AG04450 (cell line): ENCODE measurements at regions not wholly inside any gene's neighbourhood (a gene's known extent, or its start where the extent isn't known, plus 50 kb on each side); places are given as distances from the start of the nearest gene placed in this dataset.

Source experiments
- CTCF ChIA-PET: fragments of 300-600, 350-600 bp; formaldehyde crosslinking; extraction: SDS; loops from one replicate; lab custom pipeline; 2022; ENCODE audit warnings: antibody characterized with exemption, inconsistent platforms; lab: Charles Lee
- POLR2A ChIA-PET: fragments of 350-600 bp; formaldehyde crosslinking; extraction: SDS; loops from one replicate; lab custom pipeline; 2021; ENCODE audit warnings: antibody characterized with exemption, inconsistent platforms; lab: Yijun Ruan, JAX
- DNase-seq: peaks from one replicate; pipeline ENCODE4 v3.0.0-alpha.2; 2011; ENCODE audit warnings: low read depth, low spot score
- H3K27ac ChIP-seq: one replicate; pipeline ENCODE4 v1.5.1; 2012; ENCODE audit warnings: low read depth, low read length, control low read depth
- H3K27me3 ChIP-seq: one replicate; pipeline ENCODE4 v1.6.0; 2012; ENCODE audit warnings: low read length; ENCODE audit not compliant: control insufficient read depth, insufficient read depth
- H3K4me3 ChIP-seq: 2 replicates; pipeline ENCODE4 v1.5.1; 2011; ENCODE audit warnings: mild to moderate bottlenecking, low read depth, low read length, control low read depth
- H3K9me3 ChIP-seq: 2 replicates; pipeline ENCODE4 v1.5.1; 2012; ENCODE audit warnings: low read length; ENCODE audit not compliant: control insufficient read depth, insufficient read depth
- CTCF ChIP-seq: IDR thresholded peaks from 2 replicates; pipeline ENCODE4 v1.5.1; 2011; ENCODE audit warnings: low read depth, low read length, control low read depth, inconsistent platforms

- CTCF ChIA-PET: no interaction called here
- no peak for TF ChIP-seq CTCF
- Histone ChIP-seq H3K9me3 (no peaks in the 10 kb centered on the region), H3K4me3 (no peak overlapping the region), H3K27ac (no peak overlapping the region), H3K27me3 (no peaks in the 10 kb centered on the region)
- POLR2A ChIA-PET: no interaction called here
- DNase-seq: no peak
These were observed 73.3 kb downstream of the RFC3 start for GRCh38 chr13:33891196-33891742.

- Histone ChIP-seq H3K9me3 (no peaks in the 10 kb centered on the region), H3K27ac (no peak overlapping the region), H3K4me3 (no peak overlapping the region), H3K27me3 (no peaks in the 10 kb centered on the region)
- DNase-seq: no peak
- CTCF ChIA-PET: no interaction called here
- POLR2A ChIA-PET: no interaction called here
- no peak for TF ChIP-seq CTCF
These were observed 75.6 kb downstream of the RFC3 start for GRCh38 chr13:33893559-33893958.

- no peak for TF ChIP-seq CTCF
These were observed 86.5 kb downstream of the RFC3 start for GRCh38 chr13:33904431-33904830.

GRCh38 chr13:33908116-33908515 is 90.2 kb downstream of the RFC3 start:
- H3K9me3 ChIP-seq: no peaks in the 10 kb centered on the region
- ChIA-PET POLR2A (no interaction called here), CTCF (no interaction called here)
- no peaks in the 10 kb centered on the region for H3K27me3 ChIP-seq
- H3K27ac ChIP-seq: no peak overlapping the region
- H3K4me3 ChIP-seq: no peak overlapping the region
- no peak for TF ChIP-seq CTCF
- DNase-seq: no peak

More at GRCh38 chr13:33904431-33904830, 86.5 kb downstream of the RFC3 start:
- no peak overlapping the region for H3K4me3 ChIP-seq
- DNase-seq: no peak
- ChIA-PET CTCF (no interaction called here), POLR2A (no interaction called here)
- H3K27me3 ChIP-seq: no peaks in the 10 kb centered on the region
- H3K27ac ChIP-seq: no peak overlapping the region
- H3K9me3 ChIP-seq: no peaks in the 10 kb centered on the region

GRCh38 chr13:33910255-33910654 is 92.3 kb downstream of the RFC3 start:
- POLR2A ChIA-PET: no interaction called here
- CTCF ChIA-PET: no interaction called here
- TF ChIP-seq CTCF: no peak
- Histone ChIP-seq H3K27ac (no peak overlapping the region), H3K4me3 (no peak overlapping the region), H3K27me3 (no peaks in the 10 kb centered on the region), H3K9me3 (no peaks in the 10 kb centered on the region)
- DNase-seq: no peak
